ENCODE measurements at regions not wholly inside any gene's neighbourhood (a gene's known extent, or its start where the extent isn't known, plus 50 kb on each side); places are given as distances from the start of the nearest gene placed in this dataset.

- no peak for TF ChIP-seq CTCF (IDR thresholded peaks at IDR 0.05)
- no peak for TF ChIP-seq POLR2A (IDR thresholded peaks at IDR 0.05)
- no peak for TF ChIP-seq EP300 (IDR thresholded peaks at IDR 0.05)
Measured at GRCh38 chr4:58205446-58206235, 1095.5 kb upstream of the IGFBP7 start.
